ENCODE measurements at regions not wholly inside any gene's neighbourhood (a gene's known extent, or its start where the extent isn't known, plus 50 kb on each side); places are given as distances from the start of the nearest gene placed in this dataset.
"Not testable (repeated sequence)": the region's sequence is repeated elsewhere in the genome, so short reads cannot be mapped to it uniquely, and the experiment has no call there.

DNA sequence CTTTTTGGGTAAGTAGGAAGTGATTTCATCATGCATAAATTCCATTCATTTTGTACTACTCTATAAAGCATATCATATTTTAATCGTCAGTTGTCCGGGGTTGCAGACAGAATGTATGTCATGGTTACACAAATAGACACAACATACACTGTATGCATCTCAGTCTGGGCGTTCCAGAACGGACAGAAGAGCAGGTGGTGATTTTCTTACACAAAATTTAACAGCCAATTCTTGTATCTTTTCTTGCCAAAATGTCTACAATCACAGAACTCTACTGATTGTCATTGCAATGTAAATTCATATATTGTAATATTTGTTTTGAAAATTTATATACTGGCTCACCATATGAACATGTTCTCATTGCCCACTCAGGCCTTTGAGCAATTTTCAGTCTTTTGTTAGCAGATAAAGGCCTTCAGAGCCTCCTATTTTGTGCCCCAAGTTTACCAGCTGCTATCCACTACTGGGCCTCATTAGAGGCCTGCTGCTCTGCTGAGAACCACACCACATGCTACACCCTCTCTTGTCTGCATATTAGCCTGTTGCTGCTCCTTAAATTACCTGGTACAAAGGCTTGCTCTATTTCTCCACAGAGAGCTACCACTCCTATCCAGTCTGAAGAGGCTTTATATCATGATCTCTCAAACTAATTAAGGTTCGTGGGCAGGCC, 61.5 kb downstream of the PRDM13 start:
- no peak for DNase-seq (ENCODE audit: low read depth in 2 of 2)

- DNase-seq (ENCODE audit: low read depth in 2 of 2), result no peak
These were observed 83.5 kb downstream of the PRDM13 start for GRCh38 chr6:99689916-99690685.

GRCh38 chr6:99702287-99702686, 95.7 kb downstream of the PRDM13 start:
- not testable (repeated sequence) for DNase-seq (ENCODE audit: low read depth in 2 of 2)

DNA sequence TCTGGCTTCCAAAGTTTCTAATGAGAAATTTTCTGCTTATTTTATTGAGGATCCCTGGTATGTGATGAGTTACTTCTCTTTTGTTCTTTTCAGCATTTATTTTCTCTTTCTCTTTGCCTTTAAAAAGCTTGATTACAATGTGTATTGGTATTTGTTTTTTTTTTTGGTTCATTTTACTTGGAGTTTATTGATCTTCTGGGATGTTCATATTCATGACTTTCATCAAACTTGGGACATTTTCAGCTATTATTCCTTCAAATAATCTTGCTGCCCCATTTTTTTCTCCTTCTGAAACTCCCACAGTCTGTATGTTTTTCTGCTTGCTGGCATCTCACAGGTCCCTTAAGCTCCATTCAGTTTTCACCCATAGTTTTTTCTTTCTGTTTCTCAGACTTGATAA, 102.4 kb downstream of the PRDM13 start:
- no peak for DNase-seq (ENCODE audit: low read depth in 2 of 2)

DNA sequence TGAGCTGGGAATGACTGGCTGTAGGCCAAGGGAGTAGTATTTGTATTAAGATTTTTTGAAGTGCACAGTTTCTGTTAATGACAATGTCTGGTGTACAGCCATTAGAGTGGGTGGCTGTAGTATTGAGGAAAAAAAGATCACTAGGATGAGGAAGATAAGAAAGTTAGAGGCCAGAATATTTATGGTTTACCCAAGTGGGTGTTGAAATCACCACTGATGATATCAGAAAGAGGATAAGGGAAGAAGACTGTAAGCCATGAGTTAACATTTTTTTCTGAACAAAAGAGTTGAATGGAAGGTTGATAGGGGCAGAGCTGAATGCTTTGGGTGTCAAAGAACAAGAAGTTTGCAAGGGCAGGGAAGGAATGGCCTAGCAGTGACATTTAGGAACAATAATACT, 104.7 kb downstream of the PRDM13 start:
- no peak for DNase-seq (ENCODE audit: low read depth in 2 of 2)

- DNase-seq (ENCODE audit: low read depth in 2 of 2), result no peak
These were observed 105.3 kb downstream of the PRDM13 start for GRCh38 chr6:99711925-99712324.

DNA sequence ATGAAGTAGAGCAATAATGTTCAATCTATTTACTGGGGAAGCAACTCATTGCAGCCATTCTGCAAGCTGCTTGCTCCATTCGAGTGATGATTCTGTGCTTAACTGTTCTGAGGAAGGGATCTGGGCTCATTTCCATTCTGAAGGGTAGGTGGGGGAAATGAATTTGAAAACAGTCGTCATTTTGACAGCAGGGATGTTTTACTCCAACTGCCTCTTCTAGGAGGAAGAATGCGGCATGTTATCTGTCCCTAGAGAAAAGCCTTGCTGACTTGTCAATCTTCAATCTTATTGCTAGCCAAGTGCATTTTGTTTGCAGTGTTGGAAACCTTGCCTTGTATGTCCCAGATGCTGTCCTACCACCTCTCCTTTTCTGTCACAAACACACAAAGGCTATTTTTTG, 105.9 kb downstream of the PRDM13 start:
- no peak for DNase-seq (ENCODE audit: low read depth in 2 of 2)

DNA sequence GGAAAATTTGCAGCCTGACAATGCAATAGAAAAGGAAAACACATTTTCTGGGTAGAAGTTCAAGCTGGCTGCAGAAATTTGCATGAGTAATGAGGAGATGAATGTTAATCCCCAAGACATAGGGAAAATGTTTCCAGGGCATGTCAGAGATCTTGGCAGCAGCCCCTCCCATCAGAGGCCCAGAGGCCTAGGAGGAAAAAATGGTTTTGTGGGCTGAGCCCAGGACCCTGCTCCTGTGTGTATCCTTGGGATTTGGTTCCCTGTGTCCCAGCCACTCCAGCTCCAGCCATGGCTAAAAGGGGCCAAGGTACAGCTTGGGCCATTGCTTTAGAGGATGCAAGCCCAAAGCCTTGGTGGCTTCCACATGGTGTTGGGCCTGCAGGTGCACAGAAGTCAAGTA, 115.4 kb downstream of the PRDM13 start:
- DNase-seq (ENCODE audit: low read depth in 2 of 2), result not testable (repeated sequence)

DNA sequence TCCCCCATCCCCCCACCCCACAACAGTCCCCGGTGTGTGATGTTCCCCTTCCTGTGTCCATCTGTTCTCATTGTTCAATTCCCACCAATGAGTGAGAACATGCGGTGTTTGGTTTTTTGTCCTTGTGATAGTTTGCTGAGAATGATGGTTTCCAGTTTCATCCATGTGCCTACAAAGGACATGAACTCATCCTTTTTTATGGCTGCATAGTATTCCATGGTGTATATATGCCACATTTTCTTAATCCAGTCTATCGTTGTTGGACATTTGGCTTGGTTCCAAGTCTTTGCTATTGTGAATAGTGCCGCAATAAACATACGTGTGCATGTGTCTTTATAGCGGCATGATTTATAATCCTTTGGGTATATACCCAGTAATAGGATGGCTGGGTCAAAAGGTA, 123.6 kb downstream of the PRDM13 start:
- not testable (repeated sequence) for DNase-seq (ENCODE audit: low read depth in 2 of 2)

GRCh38 chr6:99736302-99736701, 129.7 kb downstream of the PRDM13 start:
- no peak for DNase-seq (ENCODE audit: low read depth in 2 of 2)

- no peak for DNase-seq (ENCODE audit: low read depth in 2 of 2)
These were observed 132.9 kb downstream of the PRDM13 start for GRCh38 chr6:99739526-99739925.

- DNase-seq (ENCODE audit: low read depth in 2 of 2), result no peak
These were observed 134.5 kb downstream of the PRDM13 start for GRCh38 chr6:99741092-99741491.

DNA sequence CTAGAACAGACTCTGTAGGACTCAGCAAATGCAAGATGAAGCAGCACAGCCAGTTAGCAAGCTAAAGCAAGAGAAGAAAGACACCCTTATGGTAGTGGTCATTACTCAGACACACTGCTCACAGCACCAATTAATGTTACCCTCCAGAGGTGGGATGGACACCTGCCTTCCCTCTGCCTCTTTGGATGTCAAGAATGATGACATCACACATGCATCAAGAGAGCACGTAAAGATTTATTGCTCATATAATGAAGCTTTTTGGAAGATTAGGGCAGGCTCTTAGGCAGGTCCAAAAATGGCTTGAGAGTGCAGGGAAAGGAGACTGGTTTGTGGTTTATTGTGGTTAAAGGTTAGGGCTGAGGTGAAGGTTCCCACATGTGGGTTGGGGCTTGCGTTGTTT, 137.0 kb downstream of the PRDM13 start:
- no peak for DNase-seq (ENCODE audit: low read depth in 2 of 2)

GRCh38 chr6:99745651-99746050, 139.0 kb downstream of the PRDM13 start:
- no peak for DNase-seq (ENCODE audit: low read depth in 2 of 2)

DNA sequence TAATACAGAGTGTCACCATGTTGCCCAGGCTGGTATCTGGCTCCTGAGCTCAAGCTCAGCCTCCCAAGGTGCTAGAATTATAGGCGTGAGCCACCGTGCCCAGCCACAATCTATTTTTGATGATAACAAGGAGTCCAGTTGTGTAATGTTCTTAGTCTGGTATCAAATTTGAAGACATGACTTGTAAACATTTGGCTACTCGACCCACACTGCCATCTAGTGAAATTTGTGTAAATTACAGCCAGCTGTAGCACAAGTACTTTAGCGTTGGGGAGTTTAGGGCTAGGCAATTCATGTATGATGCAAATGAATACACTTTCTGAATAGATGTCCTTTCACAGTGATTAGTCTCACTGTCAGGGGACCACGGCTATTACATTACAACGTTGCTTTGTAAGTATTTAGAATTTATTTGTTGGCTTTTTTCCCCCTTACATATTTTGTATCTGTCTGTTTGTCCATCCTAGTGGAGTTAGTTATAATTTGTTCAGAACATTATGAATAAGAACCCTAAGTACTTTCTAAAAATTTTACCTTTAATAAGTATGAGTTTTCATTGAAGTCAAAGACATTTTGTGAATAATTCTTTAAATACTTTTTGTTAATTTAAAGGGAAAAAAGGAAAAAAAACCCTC, 139.7 kb downstream of the PRDM13 start:
- DNase-seq (ENCODE audit: low read depth in 2 of 2), result peak; percentile 7 to 31

DNA sequence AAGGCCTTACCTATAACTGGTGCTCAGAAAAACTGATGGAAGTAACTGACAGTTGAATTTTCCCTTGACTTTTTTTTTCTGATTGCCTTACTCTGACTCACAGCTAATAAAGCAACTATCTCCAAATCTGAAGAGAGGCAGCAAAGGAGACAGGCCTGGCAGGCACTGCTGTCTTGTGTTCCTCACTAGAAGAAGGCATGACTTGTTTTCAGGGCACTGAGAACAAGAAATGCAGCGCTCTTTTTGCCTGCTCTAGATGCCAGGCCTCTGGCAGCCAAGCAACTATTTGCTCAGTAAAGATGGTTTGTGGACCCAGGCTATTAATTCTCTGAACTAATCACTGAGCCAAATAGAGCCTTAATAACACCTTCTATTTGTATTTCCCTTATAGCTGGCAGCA, 155.1 kb downstream of the PRDM13 start:
- no peak for DNase-seq (ENCODE audit: low read depth in 2 of 2)

GRCh38 chr6:99768166-99768565, 161.5 kb downstream of the PRDM13 start:
- DNase-seq (ENCODE audit: low read depth in 2 of 2), result no peak

DNA sequence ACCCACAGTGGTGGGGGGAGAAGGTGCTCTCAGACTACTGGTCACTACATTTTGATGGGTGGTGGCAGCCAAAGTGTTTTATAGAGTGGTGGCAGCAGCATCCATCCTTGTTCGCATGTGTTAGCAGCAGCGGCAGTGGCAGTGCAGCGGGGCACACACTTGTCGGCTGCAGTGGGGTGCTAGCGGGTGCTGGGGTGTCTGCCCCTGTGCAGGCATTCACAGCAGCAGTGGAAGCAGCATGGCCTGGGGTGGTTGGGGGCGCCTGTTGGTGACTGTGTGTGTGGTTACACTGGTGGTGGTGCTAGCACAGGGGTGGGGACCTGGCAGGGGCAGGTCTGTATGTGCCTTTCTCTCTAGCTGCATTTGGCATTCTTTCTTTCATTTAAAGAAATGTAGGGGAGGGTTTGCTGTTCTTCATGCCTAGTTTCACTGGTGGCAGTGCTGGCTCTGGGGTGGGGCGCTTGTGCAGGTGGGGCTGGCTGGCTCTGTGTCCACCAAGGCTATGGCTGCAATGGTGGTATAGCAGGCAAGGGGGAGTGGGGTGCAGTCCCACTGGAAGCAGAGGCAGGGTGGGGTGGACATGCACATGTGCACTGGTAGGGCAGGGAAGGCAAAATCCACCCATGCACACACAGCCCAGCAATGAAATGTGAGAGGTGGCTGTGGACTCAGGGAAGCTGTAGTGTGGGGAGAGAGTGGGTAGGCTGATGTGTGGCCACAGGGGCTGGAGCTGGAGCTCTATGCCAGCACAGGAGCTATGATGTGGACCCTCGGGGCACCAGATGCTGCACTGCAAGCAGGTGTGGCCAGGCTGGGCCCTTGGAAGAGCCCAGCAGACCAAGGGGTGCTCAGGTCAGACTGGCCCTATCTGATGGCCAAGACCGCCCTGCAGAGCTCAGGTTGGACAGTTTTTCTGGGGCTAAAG, 173.3 kb downstream of the PRDM13 start:
- no peak for DNase-seq (ENCODE audit: low read depth in 2 of 2)

DNA sequence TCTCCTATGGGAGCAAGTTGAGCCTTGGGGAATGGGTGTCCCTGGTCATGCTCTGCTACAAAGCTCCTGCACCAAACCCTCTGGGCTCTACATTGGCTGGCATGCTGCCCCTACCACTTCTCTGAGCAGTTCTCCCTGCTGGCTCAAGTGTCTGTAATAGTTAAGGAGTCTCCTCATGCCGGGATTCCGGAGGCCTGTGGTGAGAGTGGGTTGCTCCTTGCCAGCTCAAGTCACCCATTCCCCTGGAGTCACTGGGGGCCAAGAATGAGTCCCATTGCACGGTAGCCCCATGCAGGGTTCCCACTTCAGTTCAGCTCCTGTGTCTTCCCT, 173.9 kb downstream of the PRDM13 start:
- DNase-seq (ENCODE audit: low read depth in 2 of 2), result no peak

DNA sequence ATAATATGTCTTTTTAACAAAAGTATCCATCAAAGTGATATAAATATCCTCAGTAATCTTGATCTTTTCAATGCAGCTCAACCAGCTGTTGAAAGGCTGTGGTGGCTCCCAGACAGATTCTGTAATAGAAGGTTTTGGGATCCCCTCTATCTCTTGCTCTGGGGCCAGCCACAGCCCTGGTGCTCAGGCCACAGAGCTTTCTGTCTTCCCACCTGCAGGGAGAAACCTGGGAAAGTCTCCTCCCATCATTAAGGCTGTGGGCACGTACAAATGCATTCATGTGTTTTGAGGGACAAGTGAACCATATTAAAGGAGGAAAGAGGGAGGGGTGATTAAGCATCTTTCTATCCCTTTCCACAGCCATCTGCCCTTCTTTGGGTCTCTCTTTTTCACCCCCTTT, 183.1 kb downstream of the PRDM13 start:
- no peak for DNase-seq (ENCODE audit: low read depth in 2 of 2)

GRCh38 chr6:99790679-99791078, 184.0 kb downstream of the PRDM13 start:
- DNase-seq (ENCODE audit: low read depth in 2 of 2), result no peak

GRCh38 chr6:99801805-99802204, 192.2 kb downstream of the MCHR2 start:
- DNase-seq (ENCODE audit: low read depth in 2 of 2), result no peak
